HepG2 (cell line): ENCODE measurements at regions not wholly inside any gene's neighbourhood (a gene's known extent, or its start where the extent isn't known, plus 50 kb on each side); places are given as distances from the start of the nearest gene placed in this dataset.

Experiments used
- ATAC-seq: fragments of 200-7000 bp; cut with Tn5 transposase; 3 replicates; pipeline ENCODE4 v1.9.1; 2020; ENCODE audit warnings: mild to moderate bottlenecking, moderate library complexity
- BruUV-seq: library from RNA; stranded (reverse); fragments of 400-500 nt; replicated peaks from 2 replicates; lab custom pipeline; 2021; lab: Mats Ljungman, UMichigan
- CTCF ChIA-PET: fragments of 300-600 bp; formaldehyde crosslinking; extraction: SDS; loops from one replicate; lab custom pipeline; 2021; ENCODE audit warnings: low total read pairs, inconsistent platforms, low intra/inter-chr PET ratio; lab: Yijun Ruan, JAX
- POLR2A ChIA-PET: fragments of 350-600 bp; sonication (Branson Sonifier 250); formaldehyde crosslinking; loops from one replicate; lab custom pipeline; 2020; ENCODE audit warnings: antibody characterized with exemption, inconsistent platforms; lab: Yijun Ruan, JAX
- DNase-seq: peaks from one replicate; pipeline ENCODE4 v3.0.0-alpha.2; 2015; ENCODE audit warnings: low spot score
- FAIRE-seq: peaks from 3 replicates; lab custom pipeline; 2011; peaks lifted over from hg19 to GRCh38; lab: Jason Lieb, UNC
- H2AFZ ChIP-seq: one replicate; pipeline ENCODE4 v1.6.1; 2011; ENCODE audit warnings: low read length, inconsistent platforms
- H3K27ac ChIP-seq: fragments of 300-600 bp; 3 replicates; pipeline ENCODE4 v1.8.0; 2011; ENCODE audit warnings: mixed run types, mild to moderate bottlenecking, mixed read lengths, low read length, inconsistent platforms; ENCODE audit not compliant: insufficient read depth; ENCODE audit errors: extremely low read length
- H3K27me3 ChIP-seq, 2 experiments: fragments of 200-600 bp in 1 of 2; 2 replicates in 1 of 2; 3 replicates in 1 of 2; pipeline versions ENCODE4 v1.6.0 to v1.8.0; 2011; ENCODE audit warnings: low read length in 2 of 2, mild to moderate bottlenecking in 2 of 2, moderate library complexity in 2 of 2, inconsistent platforms in 1 of 2; ENCODE audit not compliant: insufficient read depth in 2 of 2, control insufficient read depth in 1 of 2
- H3K36me3 ChIP-seq, 2 experiments: fragments of 200-600 bp in 1 of 2; replicated peaks in 1 of 2; 2 replicates in 1 of 2; 3 replicates in 1 of 2; pipeline versions ENCODE4 v1.5.1 to v1.8.0; 2011; ENCODE audit warnings: low read length in 2 of 2, inconsistent platforms in 1 of 2; ENCODE audit not compliant: insufficient read depth in 2 of 2, control insufficient read depth in 1 of 2
- H3K4me1 ChIP-seq: 2 replicates; pipeline ENCODE4 v1.5.1; 2012; ENCODE audit warnings: low read length, inconsistent platforms; ENCODE audit not compliant: insufficient read depth
- H3K4me2 ChIP-seq: 2 replicates; pipeline ENCODE4 v1.6.0; 2011; ENCODE audit warnings: low read depth, low read length, inconsistent platforms
- H3K4me3 ChIP-seq, 3 experiments: fragments of 200-600 bp in 1 of 3; sonication (generic), shearing (Covaris generic) in 1 of 3; replicated peaks in 1 of 3; 2 replicates each; pipeline ENCODE4 v1.5.1; 2011 to 2016; ENCODE audit warnings: low read length in 3 of 3, inconsistent platforms in 2 of 3, low read depth in 2 of 3, mild to moderate bottlenecking in 2 of 3, control low read depth in 1 of 3, mixed read lengths in 1 of 3; ENCODE audit not compliant: insufficient read depth in 1 of 3
- H3K79me2 ChIP-seq: one replicate; pipeline ENCODE4 v1.6.1; 2011; ENCODE audit warnings: low read length, inconsistent platforms; ENCODE audit not compliant: insufficient read depth
- H3K9ac ChIP-seq: 2 replicates; pipeline ENCODE4 v1.6.0; 2011; ENCODE audit warnings: mild to moderate bottlenecking, low read depth, low read length, inconsistent platforms; ENCODE audit not compliant: insufficient read depth
- H3K9me3 ChIP-seq: 2 replicates; pipeline ENCODE4 v1.5.1; 2012; ENCODE audit warnings: mild to moderate bottlenecking, low read length
- H4K20me1 ChIP-seq: 2 replicates; pipeline ENCODE4 v1.6.0; 2011; ENCODE audit warnings: inconsistent platforms, mild to moderate bottlenecking, low read length, moderate library complexity; ENCODE audit not compliant: insufficient read depth
- CHD4 ChIP-seq: fragments of 200-600 bp; sonication (generic); IDR thresholded peaks from 2 replicates; pipeline ENCODE4 v1.7.0; 2017; ENCODE audit warnings: mild to moderate bottlenecking, low read length, borderline replicate concordance
- HOXA3 ChIP-seq: sonication (generic); formaldehyde crosslinking; IDR thresholded peaks from 2 replicates; pipeline ENCODE4 v1.5.0; 2020; ENCODE audit warnings: missing genetic modification reagents
- MTA3 ChIP-seq: sonication (generic); formaldehyde crosslinking; IDR thresholded peaks from 2 replicates; pipeline ENCODE4 v1.4.0; 2020; ENCODE audit warnings: missing genetic modification reagents
- TAF1 ChIP-seq: sonication (generic); formaldehyde crosslinking; IDR thresholded peaks from 2 replicates; pipeline ENCODE4 v1.4.0; 2020; ENCODE audit warnings: missing genetic modification reagents
- ZNF792 ChIP-seq: IDR thresholded peaks from 2 replicates; pipeline ENCODE4 v1.6.1; 2016
- WGBS: methylation state at CpG from one replicate; pipeline ENCODE4 v1.1.6; 2017; ENCODE audit warnings: low lambda C conversion rate; 5-methylcytosine and 5-hydroxymethylcytosine counted together
- in situ Hi-C: cut with HindIII; loops from 2 replicates; pipeline ENCODE4 v1.10.0; 2017; ENCODE audit warnings: low pct_unique_long_range_greater_than_20kb; ENCODE audit not compliant: extremely low pct_ligation_motif_present
- intact Hi-C: fragments of 100-400 bp; cut with micrococcal nuclease; formaldehyde crosslinking; loops from one replicate; pipeline ENCODE4 v1.10.0; 2022; ENCODE audit not compliant: unreplicated experiment
- TF ChIP-seq, protein P1 (sequence below): sonication (generic); formaldehyde crosslinking; IDR thresholded peaks from 2 replicates; pipeline ENCODE4 v1.8.1; 2023; ENCODE audit warnings: mild to moderate bottlenecking, missing genetic modification reagents, borderline replicate concordance
- TF ChIP-seq, protein P2 (sequence below): IDR thresholded peaks from 2 replicates; pipeline ENCODE4 v1.6.1; 2016; ENCODE audit warnings: low read depth, missing genetic modification reagents, missing compliant biosample characterization
- TF ChIP-seq, protein P3 (sequence below): sonication (generic); formaldehyde crosslinking; IDR thresholded peaks from 2 replicates; pipeline ENCODE4 v1.4.0; 2020; ENCODE audit warnings: missing genetic modification reagents

GRCh38 chr6:44514085-44514484, 126.6 kb downstream of the CDC5L start:
- H3K4me1 ChIP-seq: no peaks in the 10 kb centered on the region
- no peak overlapping the region for H3K9ac ChIP-seq
- ATAC-seq: no peak

More at GRCh38 chr6:44514085-44514484, 126.6 kb downstream of the CDC5L start:
- no TSS peak for BruUV-seq
- Histone ChIP-seq H3K79me2 (no peaks in the 10 kb centered on the region), H4K20me1 (no peaks in the 10 kb centered on the region), H3K27ac (no peak overlapping the region), H3K4me3 (no peak overlapping the region), H2AFZ (no peak overlapping the region), H3K9me3 (no peaks in the 10 kb centered on the region; the same call in 1 of the 2 replicates), H3K36me3 (no peaks in the 10 kb centered on the region), H3K27me3 (peaks cover 0 to 8% of the 10 kb centered on the region in 2 experiments; a peak in 1 of 5 replicates), H3K4me2 (no peak overlapping the region)
- intact Hi-C loops: no loop called here
- ChIA-PET POLR2A (no interaction called here), CTCF (no interaction called here)
- 0% methylated on average over 1 of the region's 2 CpGs for WGBS
- in situ Hi-C loops: no loop called here
- no peak for DNase-seq
- TF ChIP-seq ZNF792 (CRISPR knock-in tag): no peak
- no peak for TF ChIP-seq MTA3 (CRISPR knock-in tag)
- TF ChIP-seq, protein P1, sequence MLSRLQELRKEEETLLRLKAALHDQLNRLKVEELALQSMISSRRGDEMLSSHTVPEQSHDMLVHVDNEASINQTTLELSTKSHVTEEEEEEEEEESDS (CRISPR knock-in tag): no peak
- TF ChIP-seq, protein P2, sequence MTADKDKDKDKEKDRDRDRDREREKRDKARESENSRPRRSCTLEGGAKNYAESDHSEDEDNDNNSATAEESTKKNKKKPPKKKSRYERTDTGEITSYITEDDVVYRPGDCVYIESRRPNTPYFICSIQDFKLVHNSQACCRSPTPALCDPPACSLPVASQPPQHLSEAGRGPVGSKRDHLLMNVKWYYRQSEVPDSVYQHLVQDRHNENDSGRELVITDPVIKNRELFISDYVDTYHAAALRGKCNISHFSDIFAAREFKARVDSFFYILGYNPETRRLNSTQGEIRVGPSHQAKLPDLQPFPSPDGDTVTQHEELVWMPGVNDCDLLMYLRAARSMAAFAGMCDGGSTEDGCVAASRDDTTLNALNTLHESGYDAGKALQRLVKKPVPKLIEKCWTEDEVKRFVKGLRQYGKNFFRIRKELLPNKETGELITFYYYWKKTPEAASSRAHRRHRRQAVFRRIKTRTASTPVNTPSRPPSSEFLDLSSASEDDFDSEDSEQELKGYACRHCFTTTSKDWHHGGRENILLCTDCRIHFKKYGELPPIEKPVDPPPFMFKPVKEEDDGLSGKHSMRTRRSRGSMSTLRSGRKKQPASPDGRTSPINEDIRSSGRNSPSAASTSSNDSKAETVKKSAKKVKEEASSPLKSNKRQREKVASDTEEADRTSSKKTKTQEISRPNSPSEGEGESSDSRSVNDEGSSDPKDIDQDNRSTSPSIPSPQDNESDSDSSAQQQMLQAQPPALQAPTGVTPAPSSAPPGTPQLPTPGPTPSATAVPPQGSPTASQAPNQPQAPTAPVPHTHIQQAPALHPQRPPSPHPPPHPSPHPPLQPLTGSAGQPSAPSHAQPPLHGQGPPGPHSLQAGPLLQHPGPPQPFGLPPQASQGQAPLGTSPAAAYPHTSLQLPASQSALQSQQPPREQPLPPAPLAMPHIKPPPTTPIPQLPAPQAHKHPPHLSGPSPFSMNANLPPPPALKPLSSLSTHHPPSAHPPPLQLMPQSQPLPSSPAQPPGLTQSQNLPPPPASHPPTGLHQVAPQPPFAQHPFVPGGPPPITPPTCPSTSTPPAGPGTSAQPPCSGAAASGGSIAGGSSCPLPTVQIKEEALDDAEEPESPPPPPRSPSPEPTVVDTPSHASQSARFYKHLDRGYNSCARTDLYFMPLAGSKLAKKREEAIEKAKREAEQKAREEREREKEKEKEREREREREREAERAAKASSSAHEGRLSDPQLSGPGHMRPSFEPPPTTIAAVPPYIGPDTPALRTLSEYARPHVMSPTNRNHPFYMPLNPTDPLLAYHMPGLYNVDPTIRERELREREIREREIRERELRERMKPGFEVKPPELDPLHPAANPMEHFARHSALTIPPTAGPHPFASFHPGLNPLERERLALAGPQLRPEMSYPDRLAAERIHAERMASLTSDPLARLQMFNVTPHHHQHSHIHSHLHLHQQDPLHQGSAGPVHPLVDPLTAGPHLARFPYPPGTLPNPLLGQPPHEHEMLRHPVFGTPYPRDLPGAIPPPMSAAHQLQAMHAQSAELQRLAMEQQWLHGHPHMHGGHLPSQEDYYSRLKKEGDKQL (CRISPR knock-in tag): no peak
- no peak for TF ChIP-seq CHD4
- TF ChIP-seq TAF1 (CRISPR knock-in tag): no peak
- TF ChIP-seq HOXA3: no peak
- TF ChIP-seq, protein P3, sequence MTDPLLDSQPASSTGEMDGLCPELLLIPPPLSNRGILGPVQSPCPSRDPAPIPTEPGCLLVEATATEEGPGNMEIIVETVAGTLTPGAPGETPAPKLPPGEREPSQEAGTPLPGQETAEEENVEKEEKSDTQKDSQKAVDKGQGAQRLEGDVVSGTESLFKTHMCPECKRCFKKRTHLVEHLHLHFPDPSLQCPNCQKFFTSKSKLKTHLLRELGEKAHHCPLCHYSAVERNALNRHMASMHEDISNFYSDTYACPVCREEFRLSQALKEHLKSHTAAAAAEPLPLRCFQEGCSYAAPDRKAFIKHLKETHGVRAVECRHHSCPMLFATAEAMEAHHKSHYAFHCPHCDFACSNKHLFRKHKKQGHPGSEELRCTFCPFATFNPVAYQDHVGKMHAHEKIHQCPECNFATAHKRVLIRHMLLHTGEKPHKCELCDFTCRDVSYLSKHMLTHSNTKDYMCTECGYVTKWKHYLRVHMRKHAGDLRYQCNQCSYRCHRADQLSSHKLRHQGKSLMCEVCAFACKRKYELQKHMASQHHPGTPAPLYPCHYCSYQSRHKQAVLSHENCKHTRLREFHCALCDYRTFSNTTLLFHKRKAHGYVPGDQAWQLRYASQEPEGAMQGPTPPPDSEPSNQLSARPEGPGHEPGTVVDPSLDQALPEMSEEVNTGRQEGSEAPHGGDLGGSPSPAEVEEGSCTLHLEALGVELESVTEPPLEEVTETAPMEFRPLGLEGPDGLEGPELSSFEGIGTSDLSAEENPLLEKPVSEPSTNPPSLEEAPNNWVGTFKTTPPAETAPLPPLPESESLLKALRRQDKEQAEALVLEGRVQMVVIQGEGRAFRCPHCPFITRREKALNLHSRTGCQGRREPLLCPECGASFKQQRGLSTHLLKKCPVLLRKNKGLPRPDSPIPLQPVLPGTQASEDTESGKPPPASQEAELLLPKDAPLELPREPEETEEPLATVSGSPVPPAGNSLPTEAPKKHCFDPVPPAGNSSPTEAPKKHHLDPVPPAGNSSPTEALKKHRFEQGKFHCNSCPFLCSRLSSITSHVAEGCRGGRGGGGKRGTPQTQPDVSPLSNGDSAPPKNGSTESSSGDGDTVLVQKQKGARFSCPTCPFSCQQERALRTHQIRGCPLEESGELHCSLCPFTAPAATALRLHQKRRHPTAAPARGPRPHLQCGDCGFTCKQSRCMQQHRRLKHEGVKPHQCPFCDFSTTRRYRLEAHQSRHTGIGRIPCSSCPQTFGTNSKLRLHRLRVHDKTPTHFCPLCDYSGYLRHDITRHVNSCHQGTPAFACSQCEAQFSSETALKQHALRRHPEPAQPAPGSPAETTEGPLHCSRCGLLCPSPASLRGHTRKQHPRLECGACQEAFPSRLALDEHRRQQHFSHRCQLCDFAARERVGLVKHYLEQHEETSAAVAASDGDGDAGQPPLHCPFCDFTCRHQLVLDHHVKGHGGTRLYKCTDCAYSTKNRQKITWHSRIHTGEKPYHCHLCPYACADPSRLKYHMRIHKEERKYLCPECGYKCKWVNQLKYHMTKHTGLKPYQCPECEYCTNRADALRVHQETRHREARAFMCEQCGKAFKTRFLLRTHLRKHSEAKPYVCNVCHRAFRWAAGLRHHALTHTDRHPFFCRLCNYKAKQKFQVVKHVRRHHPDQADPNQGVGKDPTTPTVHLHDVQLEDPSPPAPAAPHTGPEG (CRISPR knock-in tag): no peak
- FAIRE-seq: no peak
